Vagina (tissue), 2 donors: ENCODE measurements at regions not wholly inside any gene's neighbourhood (a gene's known extent, or its start where the extent isn't known, plus 50 kb on each side); places are given as distances from the start of the nearest gene placed in this dataset.

Experiments used
- CTCF ChIP-seq, 3 experiments: fragments of 450-650 bp in 2 of 3; fragments of 200-600 bp in 1 of 3; sonication (generic) in 1 of 3; IDR thresholded peaks; one replicate each; pipeline ENCODE4 v1.5.1; 2017 to 2019; ENCODE audit warnings: antibody characterized with exemption in 3 of 3, mild to moderate bottlenecking in 2 of 3, moderate library complexity in 2 of 3
- POLR2A ChIP-seq, 2 donors: fragments of 450-650 bp; IDR thresholded peaks; one replicate each; pipeline ENCODE4 v1.6.1; 2017; ENCODE audit warnings: antibody characterized with exemption in 2 of 2, mild to moderate bottlenecking in 2 of 2, moderate library complexity in 2 of 2
- POLR2AphosphoS5 ChIP-seq, 2 donors: sonication (generic); formaldehyde crosslinking; IDR thresholded peaks; one replicate each; pipeline ENCODE4 v1.9.0; 2017; ENCODE audit warnings: antibody characterized with exemption in 2 of 2, mild to moderate bottlenecking in 2 of 2, low read depth in 1 of 2; ENCODE audit not compliant: insufficient read depth in 1 of 2

- no peak for TF ChIP-seq POLR2A (IDR thresholded peaks at IDR 0.05)
- TF ChIP-seq CTCF (IDR thresholded peaks at IDR 0.05), result no peak
- TF ChIP-seq POLR2AphosphoS5 (IDR thresholded peaks at IDR 0.05; ENCODE audit: insufficient read depth in 1 of 2, low read depth in 1 of 2), result no peak
Observed at GRCh38 chr1:194176212-194176611, 989.8 kb upstream of the B3GALT2 start.
